IMR-90 (cell line): ENCODE measurements at regions not wholly inside any gene's neighbourhood (a gene's known extent, or its start where the extent isn't known, plus 50 kb on each side); places are given as distances from the start of the nearest gene placed in this dataset.

ENCODE experiments used
- BHLHE40 ChIP-seq: fragments of 150-350 bp; IDR thresholded peaks from 2 replicates; pipeline ENCODE4 v1.6.1; 2016; ENCODE audit warnings: mild to moderate bottlenecking, low read depth, low read length
- CTCF ChIP-seq: conservative IDR thresholded peaks from 2 replicates; pipeline ENCODE4 v1.5.1; 2012; ENCODE audit warnings: mild to moderate bottlenecking, low read depth, low read length, improper control_type of control experiment
- MAFK ChIP-seq: IDR thresholded peaks from 2 replicates; pipeline ENCODE4 v1.6.1; 2012; ENCODE audit warnings: low read depth, low read length, improper control_type of control experiment
- MXI1 ChIP-seq: IDR thresholded peaks from 2 replicates; pipeline ENCODE4 v1.6.1; 2012; ENCODE audit warnings: low read depth, mild to moderate bottlenecking, low read length, moderate library complexity, borderline replicate concordance
- POLR2A ChIP-seq: IDR thresholded peaks from 2 replicates; pipeline ENCODE4 v1.6.1; 2012; ENCODE audit warnings: mild to moderate bottlenecking, low read depth, low read length
- RFX5 ChIP-seq: IDR thresholded peaks from 2 replicates; pipeline ENCODE4 v1.8.0; 2012; ENCODE audit warnings: low read depth, mild to moderate bottlenecking, low read length, moderate library complexity

DNA sequence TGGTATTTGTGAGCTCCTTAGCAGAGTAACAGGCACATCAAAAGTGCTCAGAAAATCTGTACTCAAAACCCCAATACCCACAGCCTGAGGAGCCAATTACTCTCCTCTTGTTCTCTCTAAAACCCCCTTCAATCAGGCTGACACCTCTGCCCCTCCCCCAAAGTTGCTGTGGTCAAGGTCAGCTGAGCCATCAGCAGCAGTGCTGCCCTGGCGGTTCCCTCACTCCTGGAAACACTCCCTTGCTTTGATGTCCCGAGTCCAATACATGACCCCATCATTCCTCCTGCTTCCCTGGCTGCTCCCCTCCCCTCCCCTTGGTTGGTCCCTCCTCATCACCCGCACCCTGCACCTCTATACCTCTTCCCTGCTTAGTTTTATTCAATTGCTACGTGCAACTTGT, 57.2 kb upstream of the C14orf132 start:
- no peak for TF ChIP-seq CTCF
- no peak for TF ChIP-seq RFX5
- no peak for TF ChIP-seq POLR2A
- no peak for TF ChIP-seq MXI1
- no peak for TF ChIP-seq MAFK
- TF ChIP-seq BHLHE40, result no peak
